ENCODE measurements at regions not wholly inside any gene's neighbourhood (a gene's known extent, or its start where the extent isn't known, plus 50 kb on each side); places are given as distances from the start of the nearest gene placed in this dataset.

- no peak for TF ChIP-seq CTCF (IDR thresholded peaks at IDR 0.05)
- TF ChIP-seq POLR2A (IDR thresholded peaks at IDR 0.05): no peak
Observed at GRCh38 chr2:67772216-67773170, 290.3 kb downstream of the C1D start.

All from body of pancreas (tissue), 4 donors.